HEK293 (cell line): ENCODE measurements at regions not wholly inside any gene's neighbourhood (a gene's known extent, or its start where the extent isn't known, plus 50 kb on each side); places are given as distances from the start of the nearest gene placed in this dataset.

Experiments used
- CTCF ChIA-PET: fragments of 350-600 bp; formaldehyde crosslinking; extraction: SDS; loops from one replicate; lab custom pipeline; 2021; ENCODE audit warnings: antibody characterized with exemption; lab: Yijun Ruan, JAX
- POLR2A ChIA-PET: fragments of 300-600 bp; formaldehyde crosslinking; extraction: SDS; loops from one replicate; lab custom pipeline; 2020; ENCODE audit warnings: antibody characterized with exemption, inconsistent platforms; lab: Yijun Ruan, JAX
- H3K27ac ChIP-seq: fragments of 200-500 bp; sonication (Bioruptor generic); 2 replicates; pipeline ENCODE4 v1.5.1; 2014; ENCODE audit warnings: low read depth, low read length, control low read depth, inconsistent platforms; ENCODE audit errors: extremely low read depth
- H3K36me3 ChIP-seq, 2 experiments: fragments of 200-500 bp in 1 of 2; sonication (Bioruptor generic) in 1 of 2; 1 replicate in 1 of 2; 2 replicates in 1 of 2; pipeline ENCODE4 v1.5.1; 2014 to 2017; ENCODE audit warnings: inconsistent platforms in 2 of 2, low read length in 2 of 2; ENCODE audit not compliant: control insufficient read depth in 2 of 2, insufficient read depth in 1 of 2
- H3K4me1 ChIP-seq: fragments of 200-500 bp; sonication (Bioruptor generic); 2 replicates; pipeline ENCODE4 v1.5.1; 2014; ENCODE audit warnings: mild to moderate bottlenecking, low read length, inconsistent platforms; ENCODE audit not compliant: control insufficient read depth, insufficient read depth
- H3K4me3 ChIP-seq: 2 replicates; pipeline ENCODE4 v1.5.1; 2011; ENCODE audit warnings: low read depth, mild to moderate bottlenecking, control low read depth, low read length, moderate library complexity
- H3K9me3 ChIP-seq: fragments of 200-500 bp; sonication (Bioruptor generic); 2 replicates; pipeline ENCODE4 v1.5.1; 2014; ENCODE audit warnings: low read depth, low read length, inconsistent platforms; ENCODE audit not compliant: control insufficient read depth, insufficient read depth
- ELK4 ChIP-seq: IDR thresholded peaks from 2 replicates; pipeline ENCODE4 v1.6.1; 2011; ENCODE audit warnings: mild to moderate bottlenecking, low read depth, low read length, borderline replicate concordance
- GFI1B ChIP-seq: fragments of 450-650 bp; formaldehyde crosslinking; IDR thresholded peaks from 2 replicates; pipeline ENCODE4 v1.5.1; 2016; ENCODE audit warnings: missing biosample characterization, missing genetic modification characterization
- INSM2 ChIP-seq: fragments of 450-650 bp; formaldehyde crosslinking; IDR thresholded peaks from 2 replicates; pipeline ENCODE4 v1.5.1; 2016; ENCODE audit warnings: missing biosample characterization, missing genetic modification characterization
- PRDM2 ChIP-seq: fragments of 450-650 bp; formaldehyde crosslinking; IDR thresholded peaks from 2 replicates; pipeline ENCODE4 v1.5.1; 2016; ENCODE audit warnings: missing biosample characterization, missing genetic modification characterization, borderline replicate concordance
- PRDM6 ChIP-seq: fragments of 450-650 bp; formaldehyde crosslinking; IDR thresholded peaks from 2 replicates; pipeline ENCODE4 v1.5.1; 2017; ENCODE audit warnings: missing biosample characterization, missing genetic modification characterization
- SP7 ChIP-seq: fragments of 450-650 bp; formaldehyde crosslinking; IDR thresholded peaks from 2 replicates; pipeline ENCODE4 v1.5.1; 2016; ENCODE audit warnings: missing biosample characterization, missing genetic modification characterization
- ZBTB11 ChIP-seq: fragments of 450-650 bp; formaldehyde crosslinking; conservative IDR thresholded peaks from 2 replicates; pipeline ENCODE4 v1.5.1; 2016; ENCODE audit warnings: low read depth, missing biosample characterization, missing genetic modification characterization
- ZEB2 ChIP-seq: fragments of 450-650 bp; formaldehyde crosslinking; IDR thresholded peaks from 2 replicates; pipeline ENCODE4 v1.5.1; 2016; ENCODE audit warnings: missing biosample characterization, missing genetic modification characterization
- ZFP3 ChIP-seq: fragments of 450-650 bp; formaldehyde crosslinking; IDR thresholded peaks from 2 replicates; pipeline ENCODE4 v1.5.1; 2016; ENCODE audit warnings: low read depth, missing biosample characterization, missing genetic modification characterization
- ZFP37 ChIP-seq: fragments of 450-650 bp; formaldehyde crosslinking; IDR thresholded peaks from 2 replicates; pipeline ENCODE4 v1.5.1; 2016; ENCODE audit warnings: missing biosample characterization, missing genetic modification characterization
- ZNF23 ChIP-seq: fragments of 450-650 bp; formaldehyde crosslinking; IDR thresholded peaks from 2 replicates; pipeline ENCODE4 v1.5.1; 2016; ENCODE audit warnings: missing biosample characterization, missing genetic modification characterization, borderline replicate concordance
- ZNF366 ChIP-seq: fragments of 450-650 bp; formaldehyde crosslinking; conservative IDR thresholded peaks from 2 replicates; pipeline ENCODE4 v1.5.1; 2016; ENCODE audit warnings: missing biosample characterization, missing genetic modification characterization
- ZNF398 ChIP-seq: fragments of 450-650 bp; formaldehyde crosslinking; IDR thresholded peaks from 2 replicates; pipeline ENCODE4 v1.5.1; 2017; ENCODE audit warnings: missing biosample characterization, missing genetic modification characterization
- ZNF560 ChIP-seq: fragments of 450-650 bp; formaldehyde crosslinking; IDR thresholded peaks from 2 replicates; pipeline ENCODE4 v1.5.1; 2017; ENCODE audit warnings: missing biosample characterization, missing genetic modification characterization, borderline replicate concordance
- ZNF629 ChIP-seq: fragments of 450-650 bp; formaldehyde crosslinking; IDR thresholded peaks from 2 replicates; pipeline ENCODE4 v1.5.1; 2017; ENCODE audit warnings: missing biosample characterization, missing genetic modification characterization
- ZNF645 ChIP-seq: fragments of 450-650 bp; formaldehyde crosslinking; IDR thresholded peaks from 2 replicates; pipeline ENCODE4; 2016; ENCODE audit warnings: missing biosample characterization, missing genetic modification characterization
- ZNF701 ChIP-seq: fragments of 450-650 bp; formaldehyde crosslinking; IDR thresholded peaks from 2 replicates; pipeline ENCODE4 v1.5.1; 2016; ENCODE audit warnings: missing biosample characterization, missing genetic modification characterization
- ZNF707 ChIP-seq: fragments of 450-650 bp; formaldehyde crosslinking; IDR thresholded peaks from 2 replicates; pipeline ENCODE4 v1.5.1; 2016; ENCODE audit warnings: missing biosample characterization, missing genetic modification characterization
- ZNF792 ChIP-seq: fragments of 450-650 bp; formaldehyde crosslinking; IDR thresholded peaks from 2 replicates; pipeline ENCODE4 v1.5.1; 2016; ENCODE audit warnings: missing biosample characterization, missing genetic modification characterization

GRCh38 chr13:80093888-80094287, 247.0 kb downstream of the SPRY2 start (continued):
- no peak for TF ChIP-seq ELK4

GRCh38 chr13:80086304-80086721, 254.6 kb downstream of the SPRY2 start:
- ChIA-PET CTCF (no interaction called here), POLR2A (no interaction called here)
- Histone ChIP-seq H3K4me1 (no peaks in the 10 kb centered on the region), H3K9me3 (no peaks in the 10 kb centered on the region), H3K27ac (no peak overlapping the region), H3K36me3 (no peaks in the 10 kb centered on the region), H3K4me3 (no peak overlapping the region)
- TF ChIP-seq ZNF707 (tag by site-specific recombination): no peak
- peak; percentile 61 for TF ChIP-seq ZNF366 (tag by site-specific recombination)
- 0 out of 2 replicates have a peak, but pooled peaks have one; percentile 16 for TF ChIP-seq INSM2 (tag by site-specific recombination)
- TF ChIP-seq ZNF398 (tag by site-specific recombination): no peak
- TF ChIP-seq ZNF701 (tag by site-specific recombination): no peak
- TF ChIP-seq GFI1B (tag by site-specific recombination): no peak
- TF ChIP-seq ZNF560 (tag by site-specific recombination): no peak
- TF ChIP-seq ZFP37: 0 out of 2 replicates have a peak, but pooled peaks have one; percentile 27
- no peak for TF ChIP-seq ZNF645 (tag by site-specific recombination)
- no peak for TF ChIP-seq ZNF23
- TF ChIP-seq ZNF792: no peak
- TF ChIP-seq ZEB2 (tag by site-specific recombination): no peak
- TF ChIP-seq PRDM2 (tag by site-specific recombination): no peak
- TF ChIP-seq ZFP3 (tag by site-specific recombination): no peak
- TF ChIP-seq PRDM6: peak; percentile 39; the same call in 1 of the 2 replicates
- peak; percentile 30; the same call in 1 of the 2 replicates for TF ChIP-seq ZNF629 (tag by site-specific recombination)
- 0 out of 2 replicates have a peak, but pooled peaks have one; percentile 43 for TF ChIP-seq SP7 (tag by site-specific recombination)
- TF ChIP-seq ZBTB11 (tag by site-specific recombination): no peak
